AG09309 (cell line): ENCODE measurements at regions not wholly inside any gene's neighbourhood (a gene's known extent, or its start where the extent isn't known, plus 50 kb on each side); places are given as distances from the start of the nearest gene placed in this dataset.

Experiments
- DNase-seq: peaks from one replicate; pipeline ENCODE4 v3.0.0-alpha.2; 2010; ENCODE audit warnings: low read depth
- H3K4me3 ChIP-seq: 2 replicates; pipeline ENCODE4 v1.5.1; 2011; ENCODE audit warnings: mild to moderate bottlenecking, low read depth, low read length, moderate library complexity; ENCODE audit not compliant: control insufficient read depth
- TF ChIP-seq, protein P1 (sequence below): IDR thresholded peaks from 2 replicates; pipeline ENCODE4 v1.5.1; 2011; ENCODE audit warnings: mild to moderate bottlenecking, low read depth, low read length, inconsistent platforms; ENCODE audit not compliant: insufficient read depth, control insufficient read depth; ENCODE audit errors: missing control alignments

DNA sequence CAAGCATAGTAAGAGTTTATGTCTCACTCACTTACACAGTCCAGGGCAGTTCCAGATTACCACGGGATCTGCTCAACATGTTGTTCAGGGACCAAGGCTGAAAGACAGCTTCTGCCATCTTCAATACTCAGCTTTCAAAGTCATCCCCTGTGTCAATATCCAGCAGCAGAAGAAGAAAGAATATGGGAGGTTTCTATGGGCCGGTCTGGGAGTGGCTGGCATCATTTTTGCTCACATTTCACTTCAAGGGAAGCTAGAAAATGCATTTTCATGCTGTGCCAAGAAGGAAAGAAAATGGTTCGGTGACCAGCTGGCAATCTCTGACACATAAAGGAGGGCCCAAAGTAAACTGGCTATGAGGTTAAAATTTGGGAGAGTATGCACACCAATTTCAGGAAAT lies 211.5 kb upstream of the KLF3 start:
- DNase-seq: no peak
- TF ChIP-seq, protein P1, sequence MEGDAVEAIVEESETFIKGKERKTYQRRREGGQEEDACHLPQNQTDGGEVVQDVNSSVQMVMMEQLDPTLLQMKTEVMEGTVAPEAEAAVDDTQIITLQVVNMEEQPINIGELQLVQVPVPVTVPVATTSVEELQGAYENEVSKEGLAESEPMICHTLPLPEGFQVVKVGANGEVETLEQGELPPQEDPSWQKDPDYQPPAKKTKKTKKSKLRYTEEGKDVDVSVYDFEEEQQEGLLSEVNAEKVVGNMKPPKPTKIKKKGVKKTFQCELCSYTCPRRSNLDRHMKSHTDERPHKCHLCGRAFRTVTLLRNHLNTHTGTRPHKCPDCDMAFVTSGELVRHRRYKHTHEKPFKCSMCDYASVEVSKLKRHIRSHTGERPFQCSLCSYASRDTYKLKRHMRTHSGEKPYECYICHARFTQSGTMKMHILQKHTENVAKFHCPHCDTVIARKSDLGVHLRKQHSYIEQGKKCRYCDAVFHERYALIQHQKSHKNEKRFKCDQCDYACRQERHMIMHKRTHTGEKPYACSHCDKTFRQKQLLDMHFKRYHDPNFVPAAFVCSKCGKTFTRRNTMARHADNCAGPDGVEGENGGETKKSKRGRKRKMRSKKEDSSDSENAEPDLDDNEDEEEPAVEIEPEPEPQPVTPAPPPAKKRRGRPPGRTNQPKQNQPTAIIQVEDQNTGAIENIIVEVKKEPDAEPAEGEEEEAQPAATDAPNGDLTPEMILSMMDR: no peak
- H3K4me3 ChIP-seq: no peak overlapping the region

DNA sequence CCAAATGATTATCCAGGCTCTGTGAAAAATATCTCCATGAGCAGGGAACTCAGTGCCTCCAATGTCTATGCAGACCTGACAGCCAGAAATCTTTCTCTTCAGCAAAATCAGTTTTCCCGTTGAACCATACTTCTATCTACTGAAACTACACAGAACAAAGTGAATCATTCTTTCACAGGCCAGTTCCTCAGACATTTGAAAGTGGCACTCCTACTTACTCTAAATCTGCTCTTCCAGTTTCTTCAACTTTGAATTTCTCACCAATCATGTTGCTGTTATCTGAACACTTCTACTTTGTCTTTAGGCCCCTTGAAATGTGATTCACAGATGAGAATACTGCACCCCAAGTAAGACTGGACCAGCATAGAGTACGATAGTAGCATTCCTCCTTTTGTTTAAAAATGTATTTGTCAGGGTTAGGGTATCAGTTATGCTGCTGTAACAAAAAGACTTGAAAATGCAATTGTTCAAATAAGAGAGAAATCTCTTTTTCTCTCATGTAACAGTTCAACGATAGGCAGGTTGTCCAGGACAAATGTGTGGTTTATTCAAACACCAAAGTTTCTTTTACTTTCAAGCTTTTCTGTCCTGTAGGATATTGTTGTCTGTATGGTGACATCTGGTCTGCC lies 210.6 kb upstream of the KLF3 start:
- DNase-seq: no peak
- TF ChIP-seq, protein P1: no peak

DNA sequence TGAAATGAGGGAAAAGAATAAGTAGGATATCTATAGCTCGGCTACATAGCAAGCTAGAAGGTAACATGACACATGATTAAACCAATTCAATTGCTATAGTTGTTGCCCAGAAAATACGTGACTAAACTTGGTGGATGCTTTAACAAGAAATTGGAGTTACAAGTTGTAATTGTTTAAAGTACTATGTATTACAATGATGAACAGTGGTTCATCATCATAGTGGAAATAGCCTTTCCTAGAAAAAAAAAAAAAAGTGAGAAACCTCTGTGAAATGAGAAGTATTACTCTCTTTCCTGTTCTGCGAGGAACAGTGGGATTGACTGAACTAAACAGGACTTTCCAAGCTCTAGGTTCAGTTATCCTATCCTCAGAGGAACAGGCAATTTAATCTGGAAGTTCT lies 209.7 kb upstream of the KLF3 start:
- no peak for DNase-seq
- H3K4me3 ChIP-seq: no peak overlapping the region
- TF ChIP-seq, protein P1: no peak

More for the DNA sequence above, 210.6 kb upstream of the KLF3 start:
- H3K4me3 ChIP-seq: no peak overlapping the region

DNA sequence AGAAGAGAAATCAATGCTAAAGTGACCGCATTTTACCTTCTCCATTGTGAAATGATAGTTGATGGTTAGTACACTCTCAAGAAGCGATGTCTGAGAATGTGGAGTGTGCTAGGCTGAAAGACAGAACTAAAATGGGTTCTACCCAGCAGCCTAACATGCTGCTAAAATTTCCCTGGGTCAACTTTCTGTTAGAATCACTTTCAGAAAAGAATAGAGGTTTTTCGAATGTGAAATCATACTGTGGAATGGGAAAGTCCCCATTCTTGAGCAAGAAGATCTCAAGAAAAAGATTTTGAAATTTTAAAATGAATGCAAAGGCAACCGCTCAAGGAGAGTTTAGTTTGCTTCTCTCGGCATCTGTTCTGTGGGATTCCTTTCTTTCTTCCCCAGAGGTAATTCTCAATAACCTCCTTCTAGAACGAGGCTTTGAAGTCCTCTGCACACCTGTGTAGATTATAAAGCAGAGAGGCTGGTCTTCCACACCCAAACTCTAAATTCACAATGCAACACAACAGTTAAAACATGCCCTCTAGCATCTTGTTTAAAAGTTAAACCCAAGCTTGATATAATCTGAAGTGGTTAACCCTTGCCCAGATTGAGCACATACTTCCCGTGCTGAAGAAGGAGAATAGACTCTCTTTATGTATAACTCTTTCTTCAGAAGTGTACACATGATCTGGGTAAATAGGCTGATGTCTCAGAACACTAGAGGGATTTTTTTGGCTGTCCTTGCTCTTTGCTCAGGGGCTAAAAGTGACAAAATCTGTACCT lies 208.7 kb upstream of the KLF3 start:
- no peak for DNase-seq
- TF ChIP-seq, protein P1: no peak
- H3K4me3 ChIP-seq: no peak overlapping the region

DNA sequence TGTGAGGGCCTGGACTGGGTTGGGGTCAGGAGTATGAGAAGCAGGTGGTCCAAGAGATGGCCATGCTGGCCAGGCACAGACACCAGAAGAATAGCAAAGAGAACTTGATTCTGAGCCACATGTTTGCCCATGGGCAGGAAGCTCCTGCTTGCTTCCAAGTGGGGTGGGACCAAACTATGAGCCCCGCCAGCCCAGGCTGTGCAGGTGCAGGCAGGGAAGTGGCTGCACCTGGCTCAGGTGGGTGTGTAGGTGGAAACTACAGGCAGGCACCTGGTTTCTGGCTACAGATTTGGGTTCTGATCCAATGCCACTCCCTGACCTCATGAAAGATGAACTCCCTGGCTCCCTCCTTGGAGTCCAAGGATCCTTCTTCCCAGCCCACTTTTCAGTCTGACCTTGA lies 207.9 kb upstream of the KLF3 start:
- no peak for DNase-seq
- TF ChIP-seq, protein P1: no peak
- no peak overlapping the region for H3K4me3 ChIP-seq

DNA sequence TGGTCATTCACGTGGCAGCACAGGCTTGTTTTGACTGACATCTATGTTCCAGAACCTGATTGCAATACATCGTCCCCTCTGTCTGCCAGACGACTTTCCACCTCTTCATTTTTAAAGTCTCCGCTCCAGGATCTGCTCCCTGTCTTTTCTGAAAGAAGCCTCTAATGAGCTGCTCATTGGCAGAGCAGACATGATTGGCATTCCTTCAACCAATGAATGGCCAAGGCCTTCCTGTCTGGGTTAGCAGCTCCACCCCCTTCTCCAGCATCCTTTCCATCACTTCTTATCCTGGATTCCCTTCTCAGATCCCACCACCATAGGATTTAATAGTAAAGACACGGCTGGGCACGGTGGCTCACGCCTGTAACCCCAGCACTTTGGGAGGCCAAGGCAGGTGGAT lies 202.7 kb upstream of the KLF3 start:
- no peak overlapping the region for H3K4me3 ChIP-seq
- DNase-seq: no peak
- TF ChIP-seq, protein P1: no peak
